ENCODE measurements at regions not wholly inside any gene's neighbourhood (a gene's known extent, or its start where the extent isn't known, plus 50 kb on each side); places are given as distances from the start of the nearest gene placed in this dataset.
A peak's percentile ranks its signal among the peaks of the same experiment; 100 is the strongest.

- Histone ChIP-seq H3K27ac (ENCODE audit: low read depth in 1 of 2, low read length in 1 of 2) (no peak overlapping the region), H3K9ac (ENCODE audit: insufficient read depth in 1 of 2, low read length in 2 of 2) (no peak overlapping the region), H3K4me1 (ENCODE audit: control insufficient read depth in 5 of 5, insufficient read depth in 5 of 5, low read length in 5 of 5) (no peaks in the 10 kb centered on the region), H3K4me3 (no peak overlapping the region), H3K9me3 (ENCODE audit: control insufficient read depth in 4 of 4, insufficient read depth in 3 of 4, low read length in 3 of 4) (peaks cover 0 to 4% (median 0%) of the 10 kb centered on the region in 4 donors), H3K27me3 (ENCODE audit: control insufficient read depth in 3 of 3, insufficient read depth in 3 of 3, low read length in 2 of 3) (peaks cover 0 to 22% (median 15%) of the 10 kb centered on the region in 3 donors), H3K36me3 (ENCODE audit: control insufficient read depth in 4 of 4, insufficient read depth in 4 of 4, low read length in 4 of 4) (no peaks in the 10 kb centered on the region)
- WGBS, 2 donors, result 88 to 96% methylated on average over 3 of the region's 3 CpGs
- no peak for ATAC-seq (ENCODE audit: insufficient read depth, low FRiP score)
- no peak for DNase-seq
- no peak for TF ChIP-seq CTCF (IDR thresholded peaks at IDR 0.05; ENCODE audit: control extremely low read depth, extremely low read depth)
These were observed 153.8 kb upstream of the S100G start for GRCh38 chrX:16496175-16496574.

- ATAC-seq (ENCODE audit: insufficient read depth, low FRiP score), result no peak
- DNase-seq, result peak in 2 of 3 donors; percentile 11 to 27
- 83 to 90% methylated on average over 11 of the region's 11 CpGs for WGBS, 2 donors
These were observed 137.9 kb upstream of the S100G start for GRCh38 chrX:16511796-16512776.

GRCh38 chrX:16516232-16516876 lies 133.6 kb upstream of the S100G start:
- Histone ChIP-seq H3K4me3 (no peak overlapping the region), H3K9me3 (ENCODE audit: control insufficient read depth in 4 of 4, insufficient read depth in 3 of 4, low read length in 3 of 4) (peaks cover 0 to 7% (median 0%) of the 10 kb centered on the region in 4 donors), H3K27ac (ENCODE audit: low read depth in 1 of 2, low read length in 1 of 2) (no peak overlapping the region), H3K9ac (ENCODE audit: insufficient read depth in 1 of 2, low read length in 2 of 2) (no peak overlapping the region), H3K36me3 (ENCODE audit: control insufficient read depth in 4 of 4, insufficient read depth in 4 of 4, low read length in 4 of 4) (no peaks in the 10 kb centered on the region), H3K4me1 (ENCODE audit: control insufficient read depth in 5 of 5, insufficient read depth in 5 of 5, low read length in 5 of 5) (no peaks in the 10 kb centered on the region), H3K27me3 (ENCODE audit: control insufficient read depth in 3 of 3, insufficient read depth in 3 of 3, low read length in 2 of 3) (peaks cover 0 to 38% (median 14%) of the 10 kb centered on the region in 3 donors)
- ATAC-seq (ENCODE audit: insufficient read depth, low FRiP score) (no peak), DNase-seq (no peak)
- WGBS, 2 donors, result 92 to 98% methylated on average over 3 of the region's 3 CpGs
- no peak for TF ChIP-seq CTCF (IDR thresholded peaks at IDR 0.05; ENCODE audit: control extremely low read depth, extremely low read depth)

More at GRCh38 chrX:16511796-16512776, 137.9 kb upstream of the S100G start:
- Histone ChIP-seq H3K9ac (ENCODE audit: insufficient read depth in 1 of 2, low read length in 2 of 2) (no peak overlapping the region), H3K36me3 (ENCODE audit: control insufficient read depth in 4 of 4, insufficient read depth in 4 of 4, low read length in 4 of 4) (no peaks in the 10 kb centered on the region), H3K4me3 (no peak overlapping the region), H3K27me3 (ENCODE audit: control insufficient read depth in 3 of 3, insufficient read depth in 3 of 3, low read length in 2 of 3) (peaks cover 0 to 47% (median 15%) of the 10 kb centered on the region in 3 donors), H3K4me1 (ENCODE audit: control insufficient read depth in 5 of 5, insufficient read depth in 5 of 5, low read length in 5 of 5) (no peaks in the 10 kb centered on the region), H3K9me3 (ENCODE audit: control insufficient read depth in 4 of 4, insufficient read depth in 3 of 4, low read length in 3 of 4) (no peaks in the 10 kb centered on the region), H3K27ac (ENCODE audit: low read depth in 1 of 2, low read length in 1 of 2) (no peak overlapping the region)
- no peak for TF ChIP-seq CTCF (IDR thresholded peaks at IDR 0.05; ENCODE audit: control extremely low read depth, extremely low read depth)
